ENCODE measurements at regions not wholly inside any gene's neighbourhood (a gene's known extent, or its start where the extent isn't known, plus 50 kb on each side); places are given as distances from the start of the nearest gene placed in this dataset.

GRCh38 chr14:101125719-101126651 is 222.5 kb upstream of the RTL1 start:
- DNase-seq, result peak in 2 of 3 donors; percentile 31 to 48
- Histone ChIP-seq H3K4me3 (no peak overlapping the region), H3K9me3 (no peaks in the 10 kb centered on the region), H3K27ac (no peak overlapping the region), H3K36me3 (no peaks in the 10 kb centered on the region), H3K27me3 (no peaks in the 10 kb centered on the region), H3K4me1 (no peaks in the 10 kb centered on the region)
- TF ChIP-seq CTCF (IDR thresholded peaks at IDR 0.05) (no peak), POLR2A (IDR thresholded peaks at IDR 0.05) (no peak)

GRCh38 chr14:101126731-101127130 is 223.2 kb upstream of the RTL1 start:
- Histone ChIP-seq H3K4me3 (no peak overlapping the region), H3K27me3 (no peaks in the 10 kb centered on the region), H3K36me3 (no peaks in the 10 kb centered on the region), H3K4me1 (no peaks in the 10 kb centered on the region), H3K9me3 (no peaks in the 10 kb centered on the region), H3K27ac (no peak overlapping the region)
- DNase-seq, result peak in 1 of 3 donors; percentile 19
- TF ChIP-seq CTCF (IDR thresholded peaks at IDR 0.05) (no peak), POLR2A (IDR thresholded peaks at IDR 0.05) (no peak)

- no peaks in the 10 kb centered on the region for H3K4me1 ChIP-seq
- H3K9me3 ChIP-seq, result no peaks in the 10 kb centered on the region
- DNase-seq, result peak in 2 of 3 donors; percentile 13 to 39
- no peaks in the 10 kb centered on the region for H3K27me3 ChIP-seq
- no peak overlapping the region for H3K4me3 ChIP-seq
- H3K27ac ChIP-seq, result no peak overlapping the region
- H3K36me3 ChIP-seq, result no peaks in the 10 kb centered on the region
- TF ChIP-seq CTCF (IDR thresholded peaks at IDR 0.05), result no peak
- TF ChIP-seq POLR2A (IDR thresholded peaks at IDR 0.05), result no peak
Observed at GRCh38 chr14:101127224-101127623, 223.7 kb upstream of the RTL1 start.

GRCh38 chr14:101128478-101129321 is 225.2 kb upstream of the RTL1 start:
- no peaks in the 10 kb centered on the region for H3K9me3 ChIP-seq
- no peak overlapping the region for H3K4me3 ChIP-seq
- DNase-seq, result peak in 2 of 3 donors; percentile 21 to 34
- TF ChIP-seq CTCF (IDR thresholded peaks at IDR 0.05), result no peak
- TF ChIP-seq POLR2A (IDR thresholded peaks at IDR 0.05), result no peak
- no peaks in the 10 kb centered on the region for H3K36me3 ChIP-seq
- no peaks in the 10 kb centered on the region for H3K4me1 ChIP-seq
- H3K27ac ChIP-seq, result no peak overlapping the region
- H3K27me3 ChIP-seq, result no peaks in the 10 kb centered on the region

- Histone ChIP-seq H3K4me1 (no peaks in the 10 kb centered on the region), H3K36me3 (no peaks in the 10 kb centered on the region), H3K4me3 (no peak overlapping the region), H3K27ac (no peak overlapping the region), H3K9me3 (no peaks in the 10 kb centered on the region), H3K27me3 (no peaks in the 10 kb centered on the region)
- TF ChIP-seq CTCF (IDR thresholded peaks at IDR 0.05), result no peak
- TF ChIP-seq POLR2A (IDR thresholded peaks at IDR 0.05), result no peak
- DNase-seq, result no peak
Observed at GRCh38 chr14:101129521-101130167, 226.1 kb upstream of the RTL1 start.
